HFFc6 (cell line): ENCODE measurements at regions not wholly inside any gene's neighbourhood (a gene's known extent, or its start where the extent isn't known, plus 50 kb on each side); places are given as distances from the start of the nearest gene placed in this dataset.

Source experiments
- DNase-seq: peaks from one replicate; pipeline ENCODE4 v3.0.0-alpha.2; 2018
- H3K27ac Mint-ChIP-seq: 2 replicates; pipeline ENCODE4 v1.8.0; 2020; ENCODE audit warnings: mild to moderate bottlenecking, mixed read lengths
- H3K27me3 Mint-ChIP-seq: 2 replicates; pipeline ENCODE4 v1.8.0; 2021; ENCODE audit warnings: mild to moderate bottlenecking, moderate library complexity, mixed read lengths; ENCODE audit not compliant: insufficient read depth
- H3K36me3 Mint-ChIP-seq: 2 replicates; pipeline ENCODE4 v1.8.0; 2021; ENCODE audit warnings: low read depth, mixed read lengths
- H3K4me1 Mint-ChIP-seq: 2 replicates; pipeline ENCODE4 v1.8.0; 2020; ENCODE audit warnings: low read depth, mixed read lengths
- H3K4me3 Mint-ChIP-seq: 2 replicates; pipeline ENCODE4 v1.8.0; 2020; ENCODE audit warnings: mild to moderate bottlenecking, moderate library complexity, mixed read lengths
- H3K9me3 Mint-ChIP-seq: 2 replicates; pipeline ENCODE4 v1.8.0; 2020; ENCODE audit warnings: mild to moderate bottlenecking, mixed read lengths
- TF ChIP-seq, protein P1 (sequence below): fragments of 200-600 bp; sonication (generic); IDR thresholded peaks from 2 replicates; pipeline ENCODE4 v1.5.0; 2021; ENCODE audit warnings: antibody characterized with exemption, mild to moderate bottlenecking

DNA sequence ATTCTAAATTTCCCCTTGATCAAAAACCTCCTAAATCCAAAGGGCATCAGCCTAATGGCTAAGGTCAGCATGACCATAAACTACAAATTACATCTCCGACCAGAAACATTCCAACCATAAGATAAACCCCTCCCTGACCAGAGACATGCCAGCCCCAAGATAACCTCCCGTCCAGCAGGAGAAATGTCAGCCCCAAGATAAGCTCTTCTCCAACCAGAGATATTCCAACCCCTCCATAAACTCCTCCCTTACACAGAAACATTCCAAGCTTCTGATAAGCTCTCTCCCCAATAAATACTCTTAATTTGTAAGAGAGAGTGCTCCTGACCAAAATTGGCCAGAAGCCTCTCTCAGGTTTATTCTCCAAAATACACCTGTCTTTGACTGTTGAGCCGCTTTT, 274.0 kb downstream of the RNF152 start:
- no peak for DNase-seq
- H3K27me3 Mint-ChIP-seq, result no peaks in the 10 kb centered on the region; the same call in 1 of the 2 replicates
- H3K9me3 Mint-ChIP-seq, result peaks cover 3% of the 10 kb centered on the region; the same call in 1 of the 2 replicates
- H3K4me1 Mint-ChIP-seq, result peaks cover 35% of the 10 kb centered on the region
- H3K36me3 Mint-ChIP-seq, result peaks cover 36% of the 10 kb centered on the region
- TF ChIP-seq, protein P1, sequence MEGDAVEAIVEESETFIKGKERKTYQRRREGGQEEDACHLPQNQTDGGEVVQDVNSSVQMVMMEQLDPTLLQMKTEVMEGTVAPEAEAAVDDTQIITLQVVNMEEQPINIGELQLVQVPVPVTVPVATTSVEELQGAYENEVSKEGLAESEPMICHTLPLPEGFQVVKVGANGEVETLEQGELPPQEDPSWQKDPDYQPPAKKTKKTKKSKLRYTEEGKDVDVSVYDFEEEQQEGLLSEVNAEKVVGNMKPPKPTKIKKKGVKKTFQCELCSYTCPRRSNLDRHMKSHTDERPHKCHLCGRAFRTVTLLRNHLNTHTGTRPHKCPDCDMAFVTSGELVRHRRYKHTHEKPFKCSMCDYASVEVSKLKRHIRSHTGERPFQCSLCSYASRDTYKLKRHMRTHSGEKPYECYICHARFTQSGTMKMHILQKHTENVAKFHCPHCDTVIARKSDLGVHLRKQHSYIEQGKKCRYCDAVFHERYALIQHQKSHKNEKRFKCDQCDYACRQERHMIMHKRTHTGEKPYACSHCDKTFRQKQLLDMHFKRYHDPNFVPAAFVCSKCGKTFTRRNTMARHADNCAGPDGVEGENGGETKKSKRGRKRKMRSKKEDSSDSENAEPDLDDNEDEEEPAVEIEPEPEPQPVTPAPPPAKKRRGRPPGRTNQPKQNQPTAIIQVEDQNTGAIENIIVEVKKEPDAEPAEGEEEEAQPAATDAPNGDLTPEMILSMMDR, result no peak
- H3K4me3 Mint-ChIP-seq, result no peak overlapping the region
- H3K27ac Mint-ChIP-seq, result no peak overlapping the region

DNA sequence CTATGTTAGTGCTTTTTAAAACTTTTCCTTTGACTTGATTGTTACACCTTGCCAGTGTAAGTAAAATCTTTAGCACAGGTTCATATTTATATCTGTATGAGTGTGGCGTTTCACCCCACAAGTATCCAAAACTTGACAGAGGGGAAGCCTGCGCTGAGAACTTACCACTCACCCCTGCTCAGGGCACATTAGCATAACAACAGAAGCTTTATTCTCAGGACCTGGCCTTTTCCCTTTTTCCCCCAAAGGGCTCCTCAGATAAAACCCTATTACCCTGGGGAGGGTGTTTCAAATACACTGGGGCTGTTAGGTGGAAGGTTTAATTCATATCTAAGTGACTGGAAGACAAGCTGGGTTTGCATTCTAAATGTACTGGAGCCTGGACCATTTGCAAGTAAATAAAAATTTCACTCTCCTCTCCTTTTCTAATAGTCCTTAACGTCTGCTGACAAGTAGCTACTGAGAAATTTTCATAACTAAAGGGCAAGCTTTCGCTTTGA, 276.6 kb downstream of the RNF152 start:
- H3K27ac Mint-ChIP-seq, result no peak overlapping the region
- peaks cover 43% of the 10 kb centered on the region for H3K36me3 Mint-ChIP-seq
- TF ChIP-seq, protein P1, result no peak
- H3K4me3 Mint-ChIP-seq, result no peak overlapping the region
- H3K9me3 Mint-ChIP-seq, result peaks cover 8% of the 10 kb centered on the region; the same call in 1 of the 2 replicates
- no peaks in the 10 kb centered on the region; the same call in 1 of the 2 replicates for H3K27me3 Mint-ChIP-seq
- DNase-seq, result no peak
- H3K4me1 Mint-ChIP-seq, result peaks cover 35% of the 10 kb centered on the region

DNA sequence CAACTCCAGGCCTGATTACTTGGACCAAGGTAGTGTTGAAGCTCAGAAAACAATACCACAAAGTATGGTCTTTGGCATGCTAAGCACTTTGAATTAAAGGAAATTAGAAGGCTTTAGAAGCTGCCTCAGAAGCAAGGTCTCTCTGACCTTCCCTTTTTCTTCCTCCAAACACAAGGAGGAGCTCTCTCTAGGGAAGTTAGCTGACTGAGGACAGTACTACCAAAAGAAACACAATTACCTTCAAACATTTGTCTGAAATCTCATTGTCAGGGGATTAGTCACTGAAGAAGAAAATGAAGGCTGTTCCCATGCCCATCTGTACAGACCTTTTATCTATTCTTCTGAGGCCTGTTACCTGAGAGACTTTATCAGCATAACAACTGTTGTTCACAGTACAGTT, 279.3 kb downstream of the CDH20 start:
- DNase-seq, result no peak
- H3K4me3 Mint-ChIP-seq, result no peak overlapping the region
- TF ChIP-seq, protein P1, result peak; percentile 46; the same call in 1 of the 2 replicates
- H3K27me3 Mint-ChIP-seq, result no peaks in the 10 kb centered on the region
- H3K36me3 Mint-ChIP-seq, result peaks cover 36% of the 10 kb centered on the region
- H3K9me3 Mint-ChIP-seq, result peaks cover 18% of the 10 kb centered on the region
- H3K27ac Mint-ChIP-seq, result peak overlapping the region; percentile 35; the same call in 1 of the 2 replicates
- H3K4me1 Mint-ChIP-seq, result peaks cover 62% of the 10 kb centered on the region

DNA sequence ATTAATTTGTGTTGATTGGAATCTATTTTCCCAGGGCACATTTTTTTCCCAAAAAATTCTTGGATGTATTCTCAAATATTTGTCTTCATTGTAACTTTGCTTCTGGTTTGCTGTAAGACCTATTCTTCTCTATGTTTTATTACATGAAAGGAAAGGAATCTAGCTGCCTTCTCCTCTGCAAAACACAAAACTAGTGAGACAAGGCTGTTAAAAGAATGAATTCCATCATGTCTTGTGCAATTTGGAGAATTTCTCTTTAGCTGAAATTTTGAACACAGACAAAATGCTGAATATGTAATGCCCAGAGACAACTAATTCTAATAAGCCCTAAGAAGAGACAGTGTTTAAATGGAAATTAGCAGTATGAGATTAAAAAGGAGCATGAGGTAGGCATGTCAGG, 275.9 kb downstream of the CDH20 start:
- Mint-ChIP-seq H3K27me3 (no peaks in the 10 kb centered on the region; the same call in 1 of the 2 replicates), H3K4me3 (no peak overlapping the region), H3K27ac (peak overlapping the region; percentile 44), H3K36me3 (peaks cover 35% of the 10 kb centered on the region), H3K4me1 (peaks cover 80% of the 10 kb centered on the region), H3K9me3 (peaks cover 18% of the 10 kb centered on the region)
- TF ChIP-seq, protein P1, result no peak
- DNase-seq, result no peak

DNA sequence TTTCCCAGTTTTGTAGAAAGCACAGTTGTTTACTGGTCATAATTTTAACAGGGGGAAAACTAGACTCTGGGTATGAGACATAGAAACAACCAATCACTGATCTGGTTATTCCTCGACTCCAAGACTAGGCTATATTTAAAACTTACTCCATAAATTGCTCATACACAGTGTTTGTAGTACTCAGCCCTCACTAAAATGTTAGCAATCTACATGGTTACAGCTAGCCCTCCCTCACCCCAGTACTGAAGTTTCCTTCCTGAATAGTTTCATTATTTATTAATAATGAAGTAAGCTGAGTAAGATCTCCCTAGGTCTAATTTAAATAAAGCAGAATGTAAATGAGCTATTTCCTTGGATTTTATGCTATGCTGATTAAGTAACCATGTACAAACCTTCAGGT, 275.1 kb downstream of the CDH20 start:
- peaks cover 18% of the 10 kb centered on the region for H3K9me3 Mint-ChIP-seq
- H3K27ac Mint-ChIP-seq, result peak overlapping the region; percentile 94
- TF ChIP-seq, protein P1, result no peak
- peaks cover 88% of the 10 kb centered on the region for H3K4me1 Mint-ChIP-seq
- DNase-seq, result peak; percentile 67
- H3K36me3 Mint-ChIP-seq, result peaks cover 42% of the 10 kb centered on the region
- no peaks in the 10 kb centered on the region; the same call in 1 of the 2 replicates for H3K27me3 Mint-ChIP-seq
- H3K4me3 Mint-ChIP-seq, result peak overlapping the region; percentile 49
